C1 segment of cervical spinal cord (tissue), 14 donors: ENCODE measurements at regions not wholly inside any gene's neighbourhood (a gene's known extent, or its start where the extent isn't known, plus 50 kb on each side); places are given as distances from the start of the nearest gene placed in this dataset.

Source experiments
- DNase-seq, 14 donors: peaks; one replicate each; lab custom pipeline; 2025; lab: John Stamatoyannopoulos, UW

GRCh38 chr5:103668281-103668680, 105.7 kb upstream of the NUDT12 start:
- DNase-seq, result no peak

GRCh38 chr5:103667068-103667467, 104.5 kb upstream of the NUDT12 start:
- DNase-seq, result no peak

GRCh38 chr5:103657301-103657700, 94.7 kb upstream of the NUDT12 start:
- DNase-seq, result no peak

- DNase-seq, result no peak
Observed at GRCh38 chr5:103648086-103648485, 85.5 kb upstream of the NUDT12 start.

- no peak for DNase-seq
Observed at GRCh38 chr5:103646698-103647614, 84.4 kb upstream of the NUDT12 start.

GRCh38 chr5:103645816-103646215, 83.2 kb upstream of the NUDT12 start:
- no peak for DNase-seq

- no peak for DNase-seq
Observed at GRCh38 chr5:103638979-103639378, 76.4 kb upstream of the NUDT12 start.

GRCh38 chr5:103624675-103625074, 62.1 kb upstream of the NUDT12 start:
- DNase-seq, result no peak

GRCh38 chr5:103624035-103624480, 61.5 kb upstream of the NUDT12 start:
- no peak for DNase-seq

- no peak for DNase-seq
Observed at GRCh38 chr5:103623425-103623824, 60.8 kb upstream of the NUDT12 start.

GRCh38 chr5:103621548-103621930, 59.0 kb upstream of the NUDT12 start:
- no peak for DNase-seq

- DNase-seq, result no peak
Observed at GRCh38 chr5:103620851-103621547, 58.4 kb upstream of the NUDT12 start.

GRCh38 chr5:103617913-103618312, 55.3 kb upstream of the NUDT12 start:
- no peak for DNase-seq

GRCh38 chr5:103617090-103617489, 54.5 kb upstream of the NUDT12 start:
- DNase-seq, result no peak

GRCh38 chr5:103612545-103612944, 50.0 kb upstream of the NUDT12 start:
- no peak for DNase-seq
